HFFc6 (cell line): ENCODE measurements at regions not wholly inside any gene's neighbourhood (a gene's known extent, or its start where the extent isn't known, plus 50 kb on each side); places are given as distances from the start of the nearest gene placed in this dataset.
A peak's percentile ranks its signal among the peaks of the same experiment; 100 is the strongest.

Experiments
- DNase-seq: peaks from one replicate; pipeline ENCODE4 v3.0.0-alpha.2; 2018
- H3K27ac Mint-ChIP-seq: 2 replicates; pipeline ENCODE4 v1.8.0; 2020; ENCODE audit warnings: mild to moderate bottlenecking, mixed read lengths
- H3K27me3 Mint-ChIP-seq: 2 replicates; pipeline ENCODE4 v1.8.0; 2021; ENCODE audit warnings: mild to moderate bottlenecking, moderate library complexity, mixed read lengths; ENCODE audit not compliant: insufficient read depth
- H3K36me3 Mint-ChIP-seq: 2 replicates; pipeline ENCODE4 v1.8.0; 2021; ENCODE audit warnings: low read depth, mixed read lengths
- H3K4me1 Mint-ChIP-seq: 2 replicates; pipeline ENCODE4 v1.8.0; 2020; ENCODE audit warnings: low read depth, mixed read lengths
- H3K4me3 Mint-ChIP-seq: 2 replicates; pipeline ENCODE4 v1.8.0; 2020; ENCODE audit warnings: mild to moderate bottlenecking, moderate library complexity, mixed read lengths
- H3K9me3 Mint-ChIP-seq: 2 replicates; pipeline ENCODE4 v1.8.0; 2020; ENCODE audit warnings: mild to moderate bottlenecking, mixed read lengths
- CTCF ChIP-seq: fragments of 200-600 bp; sonication (generic); IDR thresholded peaks from 2 replicates; pipeline ENCODE4 v1.5.0; 2021; ENCODE audit warnings: antibody characterized with exemption, mild to moderate bottlenecking

GRCh38 chr2:226674123-226674522, 125.5 kb downstream of the IRS1 start:
- Mint-ChIP-seq H3K4me1 (peaks cover 50% of the 10 kb centered on the region), H3K27ac (no peak overlapping the region), H3K27me3 (peaks cover 2% of the 10 kb centered on the region; the same call in 1 of the 2 replicates)

GRCh38 chr2:226673314-226673723, 126.3 kb downstream of the IRS1 start:
- peak overlapping the region; percentile 15 for H3K4me3 Mint-ChIP-seq
- DNase-seq, result peak; percentile 87
- peaks cover 3% of the 10 kb centered on the region; the same call in 1 of the 2 replicates for H3K27me3 Mint-ChIP-seq
- TF ChIP-seq CTCF, result no peak
- H3K36me3 Mint-ChIP-seq, result peaks cover 7% of the 10 kb centered on the region; the same call in 1 of the 2 replicates
- no peaks in the 10 kb centered on the region for H3K9me3 Mint-ChIP-seq
- peak overlapping the region; percentile 42 for H3K27ac Mint-ChIP-seq
- H3K4me1 Mint-ChIP-seq, result peaks cover 52% of the 10 kb centered on the region

More at GRCh38 chr2:226674123-226674522, 125.5 kb downstream of the IRS1 start:
- Mint-ChIP-seq H3K9me3 (no peaks in the 10 kb centered on the region), H3K4me3 (no peak overlapping the region), H3K36me3 (peaks cover 4% of the 10 kb centered on the region; the same call in 1 of the 2 replicates)
- TF ChIP-seq CTCF, result no peak
- DNase-seq, result no peak

GRCh38 chr2:226671141-226671676, 128.4 kb downstream of the IRS1 start:
- H3K27me3 Mint-ChIP-seq, result peaks cover 3% of the 10 kb centered on the region; the same call in 1 of the 2 replicates
- no peak overlapping the region for H3K4me3 Mint-ChIP-seq
- no peaks in the 10 kb centered on the region for H3K9me3 Mint-ChIP-seq
- DNase-seq, result no peak
- H3K36me3 Mint-ChIP-seq, result peaks cover 7% of the 10 kb centered on the region; the same call in 1 of the 2 replicates
- no peak for TF ChIP-seq CTCF
- peaks cover 52% of the 10 kb centered on the region for H3K4me1 Mint-ChIP-seq
- H3K27ac Mint-ChIP-seq, result no peak overlapping the region

- Mint-ChIP-seq H3K36me3 (peaks cover 11% of the 10 kb centered on the region; the same call in 1 of the 2 replicates), H3K4me1 (peaks cover 57% of the 10 kb centered on the region), H3K27ac (no peak overlapping the region), H3K4me3 (no peak overlapping the region), H3K27me3 (peaks cover 3% of the 10 kb centered on the region; the same call in 1 of the 2 replicates), H3K9me3 (no peaks in the 10 kb centered on the region)
- no peak for DNase-seq
- no peak for TF ChIP-seq CTCF
These were observed 129.7 kb downstream of the IRS1 start for GRCh38 chr2:226669905-226670304.

- no peak for DNase-seq
- Mint-ChIP-seq H3K27me3 (peaks cover 3% of the 10 kb centered on the region; the same call in 1 of the 2 replicates), H3K4me3 (no peak overlapping the region), H3K4me1 (peaks cover 54% of the 10 kb centered on the region), H3K36me3 (peaks cover 11% of the 10 kb centered on the region; the same call in 1 of the 2 replicates), H3K27ac (no peak overlapping the region), H3K9me3 (no peaks in the 10 kb centered on the region)
- TF ChIP-seq CTCF, result no peak
These were observed 130.4 kb downstream of the IRS1 start for GRCh38 chr2:226669249-226669648.
